Stimulated activated CD8-positive, alpha-beta memory T cell treated with anti-CD3 and anti-CD28 coated beads, Interleukin-7, amount 100 ng/mL, for 1 hour (primary cell): ENCODE measurements at regions not wholly inside any gene's neighbourhood (a gene's known extent, or its start where the extent isn't known, plus 50 kb on each side); places are given as distances from the start of the nearest gene placed in this dataset.
"Not testable (repeated sequence)": the region's sequence is repeated elsewhere in the genome, so short reads cannot be mapped to it uniquely, and the experiment has no call there.

ENCODE experiments used
- DNase-seq, 2 donors: peaks; one replicate each; pipeline ENCODE4 v3.0.0-alpha.2; 2020; ENCODE audit warnings: low read depth in 2 of 2

- not testable (repeated sequence) for DNase-seq
Observed at GRCh38 chr5:128730021-128730420, 192.0 kb upstream of the FBN2 start.

- not testable (repeated sequence) for DNase-seq
Observed at GRCh38 chr5:128735656-128736055, 197.6 kb upstream of the FBN2 start.

GRCh38 chr5:128736553-128736952 lies 198.5 kb upstream of the FBN2 start:
- no peak for DNase-seq

- no peak for DNase-seq
Observed at GRCh38 chr5:128749136-128749898, 211.3 kb upstream of the FBN2 start.

- no peak for DNase-seq
Observed at GRCh38 chr5:128750155-128750554, 212.1 kb upstream of the FBN2 start.

GRCh38 chr5:128757196-128757959 lies 207.9 kb upstream of the SLC27A6 start:
- no peak for DNase-seq

- DNase-seq: no peak
Observed at GRCh38 chr5:128762661-128763306, 202.5 kb upstream of the SLC27A6 start.

- no peak for DNase-seq
Observed at GRCh38 chr5:128763321-128763720, 202.0 kb upstream of the SLC27A6 start.

- no peak for DNase-seq
Observed at GRCh38 chr5:128764601-128765310, 200.5 kb upstream of the SLC27A6 start.

GRCh38 chr5:128765448-128766061 lies 199.7 kb upstream of the SLC27A6 start:
- DNase-seq: no peak

- no peak for DNase-seq
Observed at GRCh38 chr5:128766406-128766805, 198.9 kb upstream of the SLC27A6 start.

GRCh38 chr5:128770907-128771306 lies 194.4 kb upstream of the SLC27A6 start:
- no peak for DNase-seq

- no peak for DNase-seq
Observed at GRCh38 chr5:128772356-128772755, 192.9 kb upstream of the SLC27A6 start.

GRCh38 chr5:128773378-128773777 lies 191.9 kb upstream of the SLC27A6 start:
- DNase-seq: no peak

- DNase-seq: no peak
Observed at GRCh38 chr5:128774605-128775004, 190.7 kb upstream of the SLC27A6 start.

- no peak for DNase-seq
Observed at GRCh38 chr5:128775558-128775957, 189.7 kb upstream of the SLC27A6 start.

- DNase-seq: no peak
Observed at GRCh38 chr5:128777052-128777451, 188.2 kb upstream of the SLC27A6 start.

GRCh38 chr5:128778474-128778873 lies 186.8 kb upstream of the SLC27A6 start:
- no peak for DNase-seq

- no peak for DNase-seq
Observed at GRCh38 chr5:128782446-128782845, 182.8 kb upstream of the SLC27A6 start.

- DNase-seq: no peak
Observed at GRCh38 chr5:128784726-128785125, 180.6 kb upstream of the SLC27A6 start.

- DNase-seq: no peak
Observed at GRCh38 chr5:128791312-128791711, 174.0 kb upstream of the SLC27A6 start.

GRCh38 chr5:128796506-128796905 lies 168.8 kb upstream of the SLC27A6 start:
- no peak for DNase-seq
